Neural cell (in vitro differentiated cells): ENCODE measurements at regions not wholly inside any gene's neighbourhood (a gene's known extent, or its start where the extent isn't known, plus 50 kb on each side); places are given as distances from the start of the nearest gene placed in this dataset.

Experiments used
- H2AFZ ChIP-seq: fragments of 200-600, 300-800 bp; sonication (generic), shearing (Covaris generic); 2 replicates; pipeline ENCODE4 v1.6.0; 2014; ENCODE audit warnings: low read depth, mild to moderate bottlenecking, antibody characterized with exemption, low read length, moderate library complexity
- H3F3A ChIP-seq: fragments of 200-600 bp; shearing (Covaris generic); 2 replicates; pipeline ENCODE4 v1.6.1; 2016; ENCODE audit warnings: mild to moderate bottlenecking, moderate library complexity, mixed read lengths, antibody characterized with exemption, low read length; ENCODE audit not compliant: insufficient read depth, poor library complexity, severe bottlenecking
- H3K27ac ChIP-seq: fragments of 200-600, 300-800 bp; sonication (generic), shearing (Covaris generic); 2 replicates; pipeline ENCODE4 v1.5.1; 2014; ENCODE audit warnings: mild to moderate bottlenecking, low read length, moderate library complexity
- H3K27me3 ChIP-seq: fragments of 300-800, 200-600 bp; sonication (generic), shearing (Covaris generic); 2 replicates; pipeline ENCODE4 v1.6.0; 2014; ENCODE audit warnings: mild to moderate bottlenecking, low read depth, low read length, moderate library complexity; ENCODE audit not compliant: insufficient read depth
- H3K36me3 ChIP-seq: fragments of 300-800, 200-600 bp; sonication (generic), shearing (Covaris generic); 2 replicates; pipeline ENCODE4 v1.5.1; 2014; ENCODE audit warnings: mild to moderate bottlenecking, antibody characterized with exemption, low read length, moderate library complexity; ENCODE audit not compliant: insufficient read depth
- H3K4me2 ChIP-seq: fragments of 300-800, 200-600 bp; sonication (generic), shearing (Covaris generic); 2 replicates; pipeline ENCODE4 v1.6.0; 2014; ENCODE audit warnings: mild to moderate bottlenecking, low read length
- H3K4me3 ChIP-seq: fragments of 300-800, 200-600 bp; sonication (generic), shearing (Covaris generic); 2 replicates; pipeline ENCODE4 v1.5.1; 2014; ENCODE audit warnings: mild to moderate bottlenecking, low read length, moderate library complexity
- H3K79me2 ChIP-seq: fragments of 200-600 bp; shearing (Covaris generic); replicated peaks from 2 replicates; pipeline ENCODE4 v1.6.0; 2014; ENCODE audit warnings: mild to moderate bottlenecking, low read length, moderate library complexity; ENCODE audit not compliant: insufficient read depth
- H3K9ac ChIP-seq: fragments of 300-800, 200-600 bp; sonication (generic), shearing (Covaris generic); 2 replicates; pipeline ENCODE4 v1.6.1; 2016; ENCODE audit warnings: mild to moderate bottlenecking, low read length, mixed read lengths
- H3K9me2 ChIP-seq: fragments of 200-600 bp; shearing (Covaris generic); 2 replicates; pipeline ENCODE4 v1.6.1; 2016; ENCODE audit warnings: mild to moderate bottlenecking, low read length, mixed read lengths; ENCODE audit not compliant: insufficient read depth
- H3K9me3 ChIP-seq: fragments of 200-600, 300-800 bp; sonication (generic), shearing (Covaris generic); 2 replicates; pipeline ENCODE4 v1.6.1; 2016; ENCODE audit warnings: mild to moderate bottlenecking, mixed run types, low read length, moderate library complexity, mixed read lengths
- H4K20me1 ChIP-seq: fragments of 200-600 bp; shearing (Covaris generic); 2 replicates; pipeline ENCODE4 v1.6.1; 2016; ENCODE audit warnings: mild to moderate bottlenecking, mixed run types; ENCODE audit not compliant: insufficient read depth
- EP300 ChIP-seq: fragments of 450-650 bp; conservative IDR thresholded peaks from 2 replicates; pipeline ENCODE4 v1.6.1; 2014; ENCODE audit warnings: antibody characterized with exemption, mild to moderate bottlenecking, moderate library complexity; ENCODE audit not compliant: poor library complexity, severe bottlenecking
- EZH2 ChIP-seq: fragments of 200-600, 300-800 bp; shearing (Covaris generic), sonication (generic); IDR thresholded peaks from 2 replicates; pipeline ENCODE4 v1.6.1; 2014; ENCODE audit warnings: antibody characterized with exemption, low read length, borderline replicate concordance, mild to moderate bottlenecking; ENCODE audit not compliant: insufficient read depth, poor library complexity, severe bottlenecking
- MXI1 ChIP-seq: fragments of 450-650 bp; conservative IDR thresholded peaks from 2 replicates; pipeline ENCODE4 v1.6.1; 2014; ENCODE audit warnings: antibody characterized with exemption, mild to moderate bottlenecking; ENCODE audit not compliant: poor library complexity, severe bottlenecking
- POLR2AphosphoS5 ChIP-seq: IDR thresholded peaks from 2 replicates; pipeline ENCODE4 v1.6.1; 2012
- RAD21 ChIP-seq: fragments of 450-650 bp; conservative IDR thresholded peaks from 2 replicates; pipeline ENCODE4 v1.6.1; 2014; ENCODE audit warnings: antibody characterized with exemption, mild to moderate bottlenecking, moderate library complexity
- REST ChIP-seq: IDR thresholded peaks from 2 replicates; pipeline ENCODE4 v1.6.1; 2012; ENCODE audit warnings: borderline replicate concordance
- SMC3 ChIP-seq: fragments of 450-650 bp; conservative IDR thresholded peaks from 2 replicates; pipeline ENCODE4 v1.6.1; 2014; ENCODE audit warnings: antibody characterized with exemption, mild to moderate bottlenecking, moderate library complexity; ENCODE audit not compliant: poor library complexity
- TAF1 ChIP-seq: IDR thresholded peaks from 2 replicates; pipeline ENCODE4 v1.6.1; 2012; ENCODE audit warnings: low read depth
- TF ChIP-seq, protein P1 (sequence below): fragments of 450-650 bp; IDR thresholded peaks from 2 replicates; pipeline ENCODE4 v1.5.1; 2014; ENCODE audit warnings: antibody characterized with exemption, mild to moderate bottlenecking, moderate library complexity; ENCODE audit not compliant: poor library complexity, severe bottlenecking

- no peak for TF ChIP-seq TAF1
- TF ChIP-seq POLR2AphosphoS5: no peak
- TF ChIP-seq RAD21: no peak
- no peak for TF ChIP-seq EZH2
- TF ChIP-seq REST: no peak
- Histone ChIP-seq H3K36me3 (no peaks in the 10 kb centered on the region), H3K27ac (no peak overlapping the region), H3K4me3 (no peak overlapping the region), H3K27me3 (no peaks in the 10 kb centered on the region), H3K79me2 (no peaks in the 10 kb centered on the region), H3K4me2 (no peak overlapping the region), H2AFZ (no peak overlapping the region), H3F3A (no peaks in the 10 kb centered on the region), H4K20me1 (no peaks in the 10 kb centered on the region), H3K9ac (no peak overlapping the region), H3K9me2 (no peaks in the 10 kb centered on the region), H3K9me3 (no peaks in the 10 kb centered on the region)
Observed at GRCh38 chr5:120967366-120967765, 503.3 kb downstream of the PRR16 start.

GRCh38 chr5:120974690-120975089 is 510.6 kb downstream of the PRR16 start:
- Histone ChIP-seq H3F3A (no peaks in the 10 kb centered on the region), H3K9ac (no peak overlapping the region), H3K27ac (no peak overlapping the region), H3K4me2 (no peak overlapping the region), H3K27me3 (no peaks in the 10 kb centered on the region), H3K9me3 (no peaks in the 10 kb centered on the region), H2AFZ (no peak overlapping the region), H3K79me2 (no peaks in the 10 kb centered on the region), H3K4me3 (no peak overlapping the region), H3K9me2 (no peaks in the 10 kb centered on the region), H3K36me3 (no peaks in the 10 kb centered on the region), H4K20me1 (no peaks in the 10 kb centered on the region)
- TF ChIP-seq SMC3 (no peak), POLR2AphosphoS5 (no peak), RAD21 (no peak), MXI1 (no peak)
- TF ChIP-seq, protein P1, sequence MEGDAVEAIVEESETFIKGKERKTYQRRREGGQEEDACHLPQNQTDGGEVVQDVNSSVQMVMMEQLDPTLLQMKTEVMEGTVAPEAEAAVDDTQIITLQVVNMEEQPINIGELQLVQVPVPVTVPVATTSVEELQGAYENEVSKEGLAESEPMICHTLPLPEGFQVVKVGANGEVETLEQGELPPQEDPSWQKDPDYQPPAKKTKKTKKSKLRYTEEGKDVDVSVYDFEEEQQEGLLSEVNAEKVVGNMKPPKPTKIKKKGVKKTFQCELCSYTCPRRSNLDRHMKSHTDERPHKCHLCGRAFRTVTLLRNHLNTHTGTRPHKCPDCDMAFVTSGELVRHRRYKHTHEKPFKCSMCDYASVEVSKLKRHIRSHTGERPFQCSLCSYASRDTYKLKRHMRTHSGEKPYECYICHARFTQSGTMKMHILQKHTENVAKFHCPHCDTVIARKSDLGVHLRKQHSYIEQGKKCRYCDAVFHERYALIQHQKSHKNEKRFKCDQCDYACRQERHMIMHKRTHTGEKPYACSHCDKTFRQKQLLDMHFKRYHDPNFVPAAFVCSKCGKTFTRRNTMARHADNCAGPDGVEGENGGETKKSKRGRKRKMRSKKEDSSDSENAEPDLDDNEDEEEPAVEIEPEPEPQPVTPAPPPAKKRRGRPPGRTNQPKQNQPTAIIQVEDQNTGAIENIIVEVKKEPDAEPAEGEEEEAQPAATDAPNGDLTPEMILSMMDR: no peak

GRCh38 chr5:120982351-120982750 is 518.3 kb downstream of the PRR16 start:
- TF ChIP-seq POLR2AphosphoS5 (no peak), TAF1 (no peak), REST (no peak), EZH2 (no peak), RAD21 (no peak), EP300 (no peak)
- TF ChIP-seq, protein P1: no peak
- H3K36me3 ChIP-seq: no peaks in the 10 kb centered on the region

More at GRCh38 chr5:120982351-120982750, 518.3 kb downstream of the PRR16 start:
- no peak overlapping the region for H2AFZ ChIP-seq
- H3K27me3 ChIP-seq: no peaks in the 10 kb centered on the region
- H3K4me3 ChIP-seq: no peak overlapping the region
- no peaks in the 10 kb centered on the region for H3K9me2 ChIP-seq
- no peak overlapping the region for H3K9ac ChIP-seq
- no peaks in the 10 kb centered on the region for H3K79me2 ChIP-seq
- H4K20me1 ChIP-seq: no peaks in the 10 kb centered on the region
- H3F3A ChIP-seq: no peaks in the 10 kb centered on the region
- no peak overlapping the region for H3K4me2 ChIP-seq
- H3K27ac ChIP-seq: no peak overlapping the region
- H3K9me3 ChIP-seq: no peaks in the 10 kb centered on the region
